ENCODE measurements at regions not wholly inside any gene's neighbourhood (a gene's known extent, or its start where the extent isn't known, plus 50 kb on each side); places are given as distances from the start of the nearest gene placed in this dataset.
"Not testable (repeated sequence)": the region's sequence is repeated elsewhere in the genome, so short reads cannot be mapped to it uniquely, and the experiment has no call there.

- no peak for DNase-seq (ENCODE audit: low spot score)
Measured at GRCh38 chr5:124796495-124796894, 50.1 kb upstream of the ZNF608 start.

GRCh38 chr5:124797665-124798087 lies 51.2 kb upstream of the ZNF608 start:
- DNase-seq (ENCODE audit: low spot score) = no peak

DNA sequence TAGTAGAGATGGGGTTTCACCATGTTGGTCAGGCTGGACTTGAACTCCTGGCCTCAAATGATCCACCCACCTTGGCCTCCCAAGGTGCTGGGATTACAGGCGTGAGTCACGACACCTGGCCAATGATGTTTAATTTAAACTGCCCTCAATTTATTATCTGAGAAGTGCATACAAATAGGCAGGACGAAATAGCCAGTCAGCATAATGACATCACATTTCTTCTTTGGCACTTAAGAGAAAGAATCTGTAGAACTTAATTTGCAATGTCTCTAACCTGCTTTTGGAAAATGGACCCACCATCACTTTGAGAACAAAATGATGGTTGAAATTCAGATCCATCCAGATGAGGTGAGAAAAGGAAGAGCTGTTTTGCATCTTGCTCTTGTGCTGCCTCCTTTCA lies 52.5 kb upstream of the ZNF608 start:
- no peak for DNase-seq (ENCODE audit: low spot score)

- DNase-seq (ENCODE audit: low spot score) = no peak
Measured at GRCh38 chr5:124801551-124801950, 55.1 kb upstream of the ZNF608 start.

DNA sequence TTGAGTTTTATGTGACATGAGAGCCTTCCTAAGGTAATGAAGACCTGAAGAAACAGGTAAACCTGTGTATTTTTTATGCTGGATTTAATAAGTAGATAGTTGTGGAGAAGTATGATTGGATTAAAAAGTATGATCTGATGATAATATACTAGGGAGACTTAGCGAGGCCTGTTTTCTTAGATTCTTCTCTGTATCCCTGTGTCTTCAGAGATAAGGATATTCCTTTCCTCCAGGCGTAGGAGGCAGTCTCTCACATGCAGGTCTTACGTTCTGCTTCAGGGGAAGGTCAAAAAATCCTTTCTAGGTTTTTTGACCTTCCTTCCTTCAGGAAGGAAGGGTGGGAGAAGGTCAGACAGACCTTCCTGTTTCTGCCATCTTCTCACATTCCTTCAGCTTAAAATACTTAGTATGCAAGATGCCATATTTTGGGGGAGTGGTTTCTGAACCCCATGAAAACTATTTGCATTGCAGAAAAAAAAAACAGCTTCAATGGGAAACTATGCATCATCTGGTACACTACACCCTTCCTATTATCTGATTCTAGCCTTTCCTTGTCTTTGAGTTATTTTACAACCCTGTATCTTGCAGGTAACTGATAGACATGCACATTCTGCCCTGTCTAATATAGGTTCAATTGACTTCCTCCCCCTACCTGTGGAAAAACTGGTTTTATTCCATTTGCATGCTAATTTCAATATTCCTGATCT lies 57.3 kb upstream of the ZNF608 start:
- no peak for DNase-seq (ENCODE audit: low spot score)

- DNase-seq (ENCODE audit: low spot score) = no peak
Measured at GRCh38 chr5:124806026-124806372, 59.6 kb upstream of the ZNF608 start.

DNA sequence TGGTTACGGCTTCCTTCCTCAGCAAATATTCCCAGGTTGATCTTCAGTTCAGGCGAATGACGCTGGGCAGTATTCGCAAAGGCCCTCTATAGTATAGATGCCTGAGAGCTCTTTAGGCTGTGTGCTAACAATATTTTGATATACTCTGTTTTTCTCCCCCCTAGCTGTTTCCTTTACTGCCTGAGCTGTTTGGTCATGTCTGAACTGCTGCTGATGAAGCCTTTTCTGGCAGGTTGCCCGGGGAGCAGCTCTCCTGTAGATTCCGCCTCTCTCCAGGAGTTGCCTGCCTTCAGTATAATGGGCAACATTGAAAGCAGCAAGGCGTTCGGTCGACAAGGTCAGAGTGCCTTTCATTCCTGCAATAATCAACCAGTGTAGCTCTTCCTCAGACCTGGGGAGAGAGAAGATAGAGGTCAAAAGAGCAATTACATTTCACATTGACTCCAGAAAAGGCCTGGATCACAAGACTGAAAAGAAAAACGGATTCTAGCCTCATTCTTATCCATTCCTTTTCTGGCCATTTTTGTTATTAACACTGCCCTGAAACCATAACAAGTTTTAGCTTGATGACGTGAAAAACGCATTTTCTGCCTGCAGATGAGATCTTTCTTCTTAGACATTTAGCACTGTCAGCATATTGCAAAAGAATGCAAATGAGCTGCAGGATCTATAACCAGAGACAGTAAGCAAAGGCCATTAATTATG lies 60.1 kb upstream of the ZNF608 start:
- DNase-seq (ENCODE audit: low spot score) = peak; percentile 89

GRCh38 chr5:124808842-124809268 lies 62.4 kb upstream of the ZNF608 start:
- DNase-seq (ENCODE audit: low spot score) = no peak

DNA sequence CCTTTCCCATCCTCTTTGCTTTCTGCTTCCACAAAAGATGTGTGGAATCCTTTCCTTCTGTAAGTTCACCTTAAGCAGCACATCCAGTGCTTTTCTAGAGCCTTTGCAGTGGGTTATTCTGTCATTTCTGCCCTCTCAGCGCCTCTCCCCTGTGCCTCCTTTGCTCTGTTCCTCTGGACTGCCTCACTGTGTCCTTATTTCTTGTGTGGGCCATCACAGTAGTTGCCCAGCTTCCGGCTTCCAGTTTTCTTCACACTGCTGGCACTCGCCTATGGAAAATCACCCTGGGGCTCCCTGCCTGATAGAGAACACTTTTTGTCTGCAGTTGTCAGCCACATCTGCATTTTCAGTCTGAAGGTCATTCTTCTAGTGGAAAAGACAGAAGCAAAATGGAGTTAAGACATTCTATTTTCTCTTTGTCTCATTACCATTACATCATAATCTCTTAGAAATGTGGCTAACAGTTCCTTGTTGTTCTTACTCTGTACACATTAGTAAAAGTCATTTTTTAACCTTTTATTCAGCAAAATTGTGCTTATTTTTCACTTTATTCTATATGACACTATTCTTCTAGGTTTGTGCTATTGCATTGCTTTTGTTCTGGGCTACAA lies 64.1 kb upstream of the ZNF608 start:
- DNase-seq (ENCODE audit: low spot score) = no peak

DNA sequence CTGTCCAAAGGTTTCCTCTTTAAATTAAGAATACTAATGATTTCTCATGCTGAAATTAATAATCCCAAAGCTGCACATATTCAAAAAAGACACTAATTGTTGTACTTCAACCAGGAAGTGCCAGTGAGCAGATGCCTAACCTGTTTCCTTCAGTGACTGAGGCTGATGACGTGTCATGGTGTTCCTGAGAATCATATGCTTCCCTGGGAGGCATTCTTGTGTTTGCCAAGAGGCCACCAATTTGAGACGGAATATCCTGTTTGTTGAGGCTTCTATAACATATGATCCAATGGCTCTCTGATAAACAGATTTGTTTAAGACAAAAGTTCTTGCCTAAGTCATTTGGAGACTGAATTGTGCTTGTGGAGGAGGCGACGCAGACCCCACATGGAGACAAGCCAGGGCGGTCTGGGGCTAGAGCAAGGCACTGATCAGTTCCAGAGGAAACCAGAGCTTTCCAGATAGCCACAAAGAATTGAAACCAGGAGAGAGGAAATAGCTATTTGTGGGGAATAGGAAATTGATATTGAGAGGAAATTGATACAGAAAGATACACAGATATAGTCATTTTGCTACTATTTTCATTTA lies 66.4 kb upstream of the ZNF608 start:
- DNase-seq (ENCODE audit: low spot score) = peak; percentile 34

- DNase-seq (ENCODE audit: low spot score) = no peak
Measured at GRCh38 chr5:124816381-124816780, 69.9 kb upstream of the ZNF608 start.

DNA sequence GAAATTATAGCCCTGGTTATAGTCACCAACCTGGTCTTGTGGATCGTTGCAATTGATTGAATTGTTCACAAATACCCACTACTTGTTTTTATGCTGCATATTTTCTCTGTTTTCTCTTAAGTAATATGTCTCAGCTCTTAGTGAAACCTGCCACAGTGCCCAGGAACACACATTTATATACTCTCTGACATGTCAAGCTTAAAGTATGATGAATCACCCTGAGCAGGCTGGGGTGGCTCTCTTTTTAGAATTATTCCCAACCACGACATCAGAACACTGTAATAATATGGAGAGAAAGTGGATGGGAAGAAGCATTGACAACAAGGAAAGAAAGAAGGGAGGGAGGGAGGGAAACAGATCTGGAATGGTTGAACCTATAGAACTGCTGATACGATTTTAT lies 72.8 kb upstream of the ZNF608 start:
- DNase-seq (ENCODE audit: low spot score) = no peak

DNA sequence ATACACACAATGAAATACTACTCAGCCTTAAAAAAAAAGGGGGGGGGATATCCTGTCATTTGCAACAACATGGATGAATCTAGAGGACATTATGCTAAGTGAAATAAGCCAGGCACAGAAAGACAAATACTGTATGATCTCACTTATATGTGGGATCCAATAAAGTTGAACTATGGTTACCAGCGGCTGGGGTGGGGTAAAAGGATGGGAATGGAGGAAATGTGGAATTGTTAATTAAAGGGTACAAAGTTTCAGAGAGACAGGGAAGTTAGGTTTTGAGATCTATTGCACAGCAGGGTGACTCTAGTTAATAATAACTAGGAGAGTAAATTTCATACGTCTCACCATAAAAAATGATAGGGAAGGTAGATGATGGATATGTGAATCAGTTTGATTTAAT lies 76.2 kb upstream of the ZNF608 start:
- no peak for DNase-seq (ENCODE audit: low spot score)

GRCh38 chr5:124823380-124823779 lies 76.9 kb upstream of the ZNF608 start:
- DNase-seq (ENCODE audit: low spot score) = no peak

DNA sequence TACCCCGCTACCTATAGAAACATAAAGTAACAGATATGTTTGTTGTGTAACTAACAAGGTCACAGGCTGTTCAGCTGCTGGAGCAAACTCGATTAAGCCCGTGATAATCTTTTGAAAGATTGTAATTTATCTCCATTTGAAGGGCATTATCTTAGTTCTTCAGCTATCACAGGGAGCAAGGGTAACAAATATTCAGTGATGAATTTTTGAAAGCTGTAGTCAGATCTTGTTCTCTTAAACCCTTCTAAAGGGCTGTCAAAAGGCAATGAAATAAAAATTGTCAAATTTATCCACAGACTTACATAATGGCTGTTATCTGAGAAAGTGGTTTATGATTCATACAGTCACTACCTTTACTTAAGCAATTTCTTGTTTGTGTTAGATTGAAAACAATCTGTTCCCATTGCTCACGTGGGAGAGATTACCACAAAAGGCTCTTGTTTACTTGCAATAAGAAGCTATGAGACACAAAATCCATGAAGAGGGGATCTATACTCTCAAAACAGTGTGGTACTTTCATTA lies 78.3 kb upstream of the ZNF608 start:
- no peak for DNase-seq (ENCODE audit: low spot score)

DNA sequence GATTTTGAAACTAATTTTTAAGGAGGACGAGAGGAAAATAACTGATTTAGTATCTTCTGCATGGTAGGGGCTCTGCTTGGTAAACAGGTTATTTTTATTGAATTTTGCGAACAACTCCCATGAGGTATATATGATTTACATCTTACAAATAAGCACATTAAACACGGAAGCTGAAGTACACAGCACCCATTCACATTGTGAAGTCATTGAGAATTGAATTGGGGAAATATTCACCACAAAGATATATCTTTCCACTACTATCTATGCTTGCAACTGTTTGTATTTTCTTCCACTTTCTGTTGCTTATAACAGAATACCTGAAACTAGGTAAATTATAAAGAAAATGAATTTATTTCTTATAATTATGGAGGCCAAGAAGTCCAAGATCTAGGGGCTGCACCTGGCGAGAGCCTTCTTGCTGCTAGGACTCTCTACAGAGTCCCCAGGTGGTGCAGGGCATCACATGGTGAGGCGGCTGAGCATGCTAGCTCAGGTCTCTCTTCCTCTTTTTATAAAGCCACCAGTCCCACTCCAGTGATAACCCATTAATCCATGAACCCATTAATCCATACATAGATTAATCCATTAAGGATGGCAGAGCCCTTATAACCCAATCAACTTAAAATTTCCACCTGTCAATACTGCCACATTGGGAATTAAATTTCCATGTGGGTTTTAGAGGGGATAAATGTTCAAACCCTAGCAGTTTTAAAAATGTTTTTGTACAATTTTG lies 79.0 kb upstream of the ZNF608 start:
- DNase-seq (ENCODE audit: low spot score) = no peak

- no peak for DNase-seq (ENCODE audit: low spot score)
Measured at GRCh38 chr5:124825983-124826337, 79.5 kb upstream of the ZNF608 start.

GRCh38 chr5:124828731-124829234 lies 82.3 kb upstream of the ZNF608 start:
- DNase-seq (ENCODE audit: low spot score) = no peak

DNA sequence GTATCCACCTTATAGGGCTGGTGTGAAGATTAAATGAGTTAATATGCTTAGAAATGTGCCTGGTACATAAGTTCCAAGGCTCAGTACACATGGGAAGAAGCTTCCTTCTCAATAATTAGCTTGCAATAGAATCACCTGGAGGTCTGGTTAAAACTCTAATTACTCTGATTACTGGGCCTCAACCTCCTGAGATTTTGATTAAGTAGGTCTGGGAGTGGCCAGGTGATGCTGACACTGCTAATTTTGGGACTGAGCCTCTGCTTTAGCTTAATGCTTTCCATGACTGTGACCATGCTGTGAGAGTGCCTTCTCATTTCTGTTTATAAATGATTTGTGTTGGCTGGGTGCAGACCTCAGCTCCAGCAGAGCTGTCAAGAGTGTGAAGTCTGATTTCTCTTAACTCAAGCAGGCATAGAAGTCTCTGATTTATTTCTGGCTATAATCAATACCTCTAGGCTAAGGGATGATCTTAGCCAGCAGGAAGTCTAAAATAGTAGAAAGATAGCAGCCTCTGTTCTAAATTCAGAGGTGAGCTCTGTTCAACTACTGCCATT lies 85.3 kb upstream of the ZNF608 start:
- no peak for DNase-seq (ENCODE audit: low spot score)

GRCh38 chr5:124832510-124832909 lies 86.1 kb upstream of the ZNF608 start:
- DNase-seq (ENCODE audit: low spot score) = no peak

DNA sequence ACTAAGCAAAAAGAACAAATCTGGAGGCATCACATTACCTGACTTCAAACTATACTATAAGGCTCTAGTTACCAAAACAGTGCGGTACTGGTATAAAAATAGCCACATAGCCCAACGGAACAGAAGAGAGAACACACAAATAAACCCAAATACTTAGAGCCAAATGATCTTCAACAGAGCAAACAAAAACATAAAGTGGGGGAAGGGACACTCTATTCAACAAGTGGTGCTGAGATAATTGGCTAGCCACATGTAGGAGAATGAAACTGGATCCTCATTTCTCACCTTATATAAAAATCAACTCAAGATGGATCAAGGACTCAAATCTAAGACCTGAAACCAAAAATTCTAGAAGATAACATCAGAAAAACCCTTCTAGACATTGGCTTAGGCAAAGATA lies 89.9 kb upstream of the ZNF608 start:
- DNase-seq (ENCODE audit: low spot score) = not testable (repeated sequence)
